ENCODE measurements at regions not wholly inside any gene's neighbourhood (a gene's known extent, or its start where the extent isn't known, plus 50 kb on each side); places are given as distances from the start of the nearest gene placed in this dataset.
A peak's percentile ranks its signal among the peaks of the same experiment; 100 is the strongest.

DNA sequence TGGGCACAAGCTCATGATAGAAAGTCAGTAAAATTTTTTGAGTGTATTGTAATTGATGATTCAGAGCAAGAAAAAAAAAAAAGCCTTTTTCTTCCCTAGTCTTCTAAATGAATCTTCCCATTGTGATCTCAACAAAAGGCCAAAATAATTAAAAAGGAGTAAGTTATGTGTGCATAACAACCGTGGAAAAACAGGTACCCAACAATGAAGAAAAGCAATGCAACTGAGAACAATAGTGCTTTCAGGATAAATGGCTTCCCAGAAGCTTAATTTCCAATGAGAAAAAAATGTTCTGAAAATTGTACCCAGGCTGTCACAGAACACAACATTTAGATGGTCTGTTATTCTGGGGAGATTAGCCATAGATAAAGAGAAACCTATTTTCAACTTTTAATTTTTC lies 399.0 kb upstream of the AGA start:
- H3K4me3 ChIP-seq (ENCODE audit: low read length in 3 of 3): no peak overlapping the region

DNA sequence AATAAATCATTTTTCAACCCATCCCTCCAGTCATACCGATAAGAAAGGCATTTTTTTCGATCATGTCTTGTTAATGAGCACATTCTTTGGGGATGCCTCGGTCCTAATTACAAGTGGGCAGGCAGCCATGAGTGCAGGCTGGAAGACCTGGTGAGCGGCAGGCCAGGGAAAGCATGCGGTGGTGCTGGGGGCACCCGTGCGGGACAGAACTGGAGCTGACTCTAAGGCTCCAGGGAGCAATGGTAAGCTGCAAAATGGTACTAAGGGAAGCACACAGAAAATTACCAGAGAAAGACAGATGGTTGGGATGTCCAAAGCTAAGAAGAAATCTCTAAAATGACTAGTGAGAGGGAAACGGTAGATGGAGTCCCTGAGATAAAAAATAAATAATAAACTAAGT lies 411.0 kb upstream of the AGA start:
- Histone ChIP-seq H3K36me3 (ENCODE audit: control insufficient read depth in 2 of 3, insufficient read depth in 3 of 3, low read length in 3 of 3) (no peaks in the 10 kb centered on the region), H3K27ac (ENCODE audit: low read depth in 2 of 2, low read length in 2 of 2) (no peak overlapping the region), H3K4me1 (ENCODE audit: control insufficient read depth in 2 of 3, insufficient read depth in 2 of 3, low read depth in 1 of 3, low read length in 3 of 3) (no peaks in the 10 kb centered on the region), H3K9ac (ENCODE audit: low read length in 3 of 3) (no peak overlapping the region), H3K9me3 (ENCODE audit: control insufficient read depth in 2 of 3, insufficient read depth in 1 of 3, low read length in 3 of 3) (no peaks in the 10 kb centered on the region), H3K4me3 (ENCODE audit: low read length in 3 of 3) (no peak overlapping the region), H3K27me3 (ENCODE audit: control insufficient read depth, insufficient read depth, low read length) (no peaks in the 10 kb centered on the region)
- intact Hi-C loops (cut with DNase I): no loop called here
- FAIRE-seq (no peak), DNase-seq (no peak)
- TF ChIP-seq, protein P1, sequence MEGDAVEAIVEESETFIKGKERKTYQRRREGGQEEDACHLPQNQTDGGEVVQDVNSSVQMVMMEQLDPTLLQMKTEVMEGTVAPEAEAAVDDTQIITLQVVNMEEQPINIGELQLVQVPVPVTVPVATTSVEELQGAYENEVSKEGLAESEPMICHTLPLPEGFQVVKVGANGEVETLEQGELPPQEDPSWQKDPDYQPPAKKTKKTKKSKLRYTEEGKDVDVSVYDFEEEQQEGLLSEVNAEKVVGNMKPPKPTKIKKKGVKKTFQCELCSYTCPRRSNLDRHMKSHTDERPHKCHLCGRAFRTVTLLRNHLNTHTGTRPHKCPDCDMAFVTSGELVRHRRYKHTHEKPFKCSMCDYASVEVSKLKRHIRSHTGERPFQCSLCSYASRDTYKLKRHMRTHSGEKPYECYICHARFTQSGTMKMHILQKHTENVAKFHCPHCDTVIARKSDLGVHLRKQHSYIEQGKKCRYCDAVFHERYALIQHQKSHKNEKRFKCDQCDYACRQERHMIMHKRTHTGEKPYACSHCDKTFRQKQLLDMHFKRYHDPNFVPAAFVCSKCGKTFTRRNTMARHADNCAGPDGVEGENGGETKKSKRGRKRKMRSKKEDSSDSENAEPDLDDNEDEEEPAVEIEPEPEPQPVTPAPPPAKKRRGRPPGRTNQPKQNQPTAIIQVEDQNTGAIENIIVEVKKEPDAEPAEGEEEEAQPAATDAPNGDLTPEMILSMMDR (IDR thresholded peaks at IDR 0.05; ENCODE audit: borderline replicate concordance, extremely low read depth, insufficient read depth): no peak

More for the DNA sequence above, 399.0 kb upstream of the AGA start:
- Histone ChIP-seq H3K27ac (ENCODE audit: low read depth in 2 of 2, low read length in 2 of 2) (no peak overlapping the region), H3K9me3 (ENCODE audit: control insufficient read depth in 2 of 3, insufficient read depth in 1 of 3, low read length in 3 of 3) (no peaks in the 10 kb centered on the region), H3K4me1 (ENCODE audit: control insufficient read depth in 2 of 3, insufficient read depth in 2 of 3, low read depth in 1 of 3, low read length in 3 of 3) (no peaks in the 10 kb centered on the region), H3K27me3 (ENCODE audit: control insufficient read depth, insufficient read depth, low read length) (no peaks in the 10 kb centered on the region), H3K36me3 (ENCODE audit: control insufficient read depth in 2 of 3, insufficient read depth in 3 of 3, low read length in 3 of 3) (no peaks in the 10 kb centered on the region), H3K9ac (ENCODE audit: low read length in 3 of 3) (no peak overlapping the region)
- intact Hi-C loops (cut with DNase I): no loop called here
- DNase-seq (no peak), FAIRE-seq (no peak)
- TF ChIP-seq, protein P1 (IDR thresholded peaks at IDR 0.05; ENCODE audit: borderline replicate concordance, extremely low read depth, insufficient read depth): no peak

DNA sequence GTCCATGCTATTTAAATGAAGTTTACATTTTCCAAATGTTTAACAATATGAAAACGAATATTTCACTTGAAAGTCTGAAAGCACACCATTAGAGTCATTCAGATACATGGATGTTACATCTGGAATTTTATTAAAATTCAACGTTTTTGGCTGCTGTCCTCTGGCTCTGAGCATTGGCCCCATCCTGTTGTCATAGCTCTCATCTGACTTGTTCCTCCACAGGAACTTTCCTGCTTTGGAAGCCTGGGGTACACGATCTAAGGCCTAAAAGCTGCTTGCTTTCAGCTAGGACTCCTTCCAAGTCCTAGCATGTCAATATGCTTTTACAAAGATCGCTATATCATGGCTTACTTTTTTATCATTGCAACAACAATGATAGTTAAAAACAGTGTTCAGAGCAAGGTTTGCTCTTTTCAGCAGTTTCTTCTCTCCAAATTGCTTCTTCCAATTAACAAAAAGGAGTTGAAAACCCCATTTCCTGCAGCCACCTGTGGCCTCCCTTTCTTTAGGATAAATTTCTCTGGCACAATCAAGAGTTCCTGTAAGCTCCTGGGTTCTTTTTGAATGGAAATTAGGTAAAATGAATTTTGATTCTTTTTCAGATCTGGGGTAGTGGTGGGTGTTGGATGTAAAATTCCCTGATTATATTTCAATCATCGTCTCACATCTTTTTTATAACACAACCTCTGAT lies 413.4 kb upstream of the AGA start:
- TF ChIP-seq, protein P1 (IDR thresholded peaks at IDR 0.05; ENCODE audit: borderline replicate concordance, extremely low read depth, insufficient read depth): no peak
- FAIRE-seq (no peak), DNase-seq (no peak)
- intact Hi-C loops (cut with DNase I): no loop called here
- no peaks in the 10 kb centered on the region for H3K4me1 ChIP-seq (ENCODE audit: control insufficient read depth in 2 of 3, insufficient read depth in 2 of 3, low read depth in 1 of 3, low read length in 3 of 3)
- peaks cover 0 to 2% (median 0%) of the 10 kb centered on the region in 3 donors for H3K9me3 ChIP-seq (ENCODE audit: control insufficient read depth in 2 of 3, insufficient read depth in 1 of 3, low read length in 3 of 3)
- H3K27ac ChIP-seq (ENCODE audit: low read depth in 2 of 2, low read length in 2 of 2): no peak overlapping the region
- no peak overlapping the region for H3K4me3 ChIP-seq (ENCODE audit: low read length in 3 of 3)
- no peaks in the 10 kb centered on the region for H3K27me3 ChIP-seq (ENCODE audit: control insufficient read depth, insufficient read depth, low read length)
- no peak overlapping the region for H3K9ac ChIP-seq (ENCODE audit: low read length in 3 of 3)
- no peaks in the 10 kb centered on the region for H3K36me3 ChIP-seq (ENCODE audit: control insufficient read depth in 2 of 3, insufficient read depth in 3 of 3, low read length in 3 of 3)

DNA sequence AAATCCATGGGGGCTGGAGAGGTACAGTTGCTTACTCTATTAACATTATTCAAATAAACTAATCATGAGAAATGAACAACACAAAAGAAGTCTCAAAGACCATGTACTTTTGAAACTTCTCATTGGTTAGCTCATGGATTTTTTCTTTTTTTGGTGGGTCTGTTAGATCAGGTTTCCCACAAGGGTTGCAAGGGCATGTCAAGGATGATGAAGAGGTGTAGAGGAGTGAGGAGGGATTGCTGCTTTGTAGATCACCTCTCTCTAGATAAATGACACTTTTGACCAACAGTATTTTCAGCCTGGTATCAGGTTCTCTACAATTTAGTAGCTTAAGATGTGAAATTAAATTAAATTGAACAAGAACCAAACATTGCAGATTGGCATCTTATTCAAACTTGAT lies 417.9 kb upstream of the AGA start:
- DNase-seq: peak in 3 of 5 donors; percentile 35 to 58 (median 54)
- peaks cover 0 to 2% (median 0%) of the 10 kb centered on the region in 3 donors for H3K9me3 ChIP-seq (ENCODE audit: control insufficient read depth in 2 of 3, insufficient read depth in 1 of 3, low read length in 3 of 3)
- no peak overlapping the region for H3K4me3 ChIP-seq (ENCODE audit: low read length in 3 of 3)
- intact Hi-C loops (cut with DNase I): no loop called here
- H3K36me3 ChIP-seq (ENCODE audit: control insufficient read depth in 2 of 3, insufficient read depth in 3 of 3, low read length in 3 of 3): no peaks in the 10 kb centered on the region
- no peaks in the 10 kb centered on the region for H3K27me3 ChIP-seq (ENCODE audit: control insufficient read depth, insufficient read depth, low read length)
- H3K27ac ChIP-seq (ENCODE audit: low read depth in 2 of 2, low read length in 2 of 2): no peak overlapping the region
- TF ChIP-seq, protein P1 (IDR thresholded peaks at IDR 0.05; ENCODE audit: borderline replicate concordance, extremely low read depth, insufficient read depth): no peak
- no peaks in the 10 kb centered on the region for H3K4me1 ChIP-seq (ENCODE audit: control insufficient read depth in 2 of 3, insufficient read depth in 2 of 3, low read depth in 1 of 3, low read length in 3 of 3)
- H3K9ac ChIP-seq (ENCODE audit: low read length in 3 of 3): no peak overlapping the region
- FAIRE-seq: no peak

All from kidney (tissue), 13 donors.